ENCODE measurements at regions not wholly inside any gene's neighbourhood (a gene's known extent, or its start where the extent isn't known, plus 50 kb on each side); places are given as distances from the start of the nearest gene placed in this dataset.
"Not testable (repeated sequence)": the region's sequence is repeated elsewhere in the genome, so short reads cannot be mapped to it uniquely, and the experiment has no call there.

GRCh38 chr6:163741743-163742363 is 327.3 kb downstream of the QKI start:
- DNase-seq: peak; percentile 3

GRCh38 chr6:163741342-163741741 is 326.8 kb downstream of the QKI start:
- DNase-seq: no peak

GRCh38 chr6:163739966-163740365 is 325.4 kb downstream of the QKI start:
- DNase-seq: no peak

- DNase-seq: no peak
These were observed 324.8 kb downstream of the QKI start for GRCh38 chr6:163739408-163739725.

GRCh38 chr6:163738725-163739407 is 324.3 kb downstream of the QKI start:
- DNase-seq: no peak

- DNase-seq: no peak
These were observed 323.8 kb downstream of the QKI start for GRCh38 chr6:163738304-163738703.

- DNase-seq: no peak
These were observed 320.6 kb downstream of the QKI start for GRCh38 chr6:163735076-163735475.

- DNase-seq: no peak
These were observed 318.5 kb downstream of the QKI start for GRCh38 chr6:163733061-163733460.

- DNase-seq: no peak
These were observed 318.0 kb downstream of the QKI start for GRCh38 chr6:163732479-163732878.

- DNase-seq: not testable (repeated sequence)
These were observed 317.5 kb downstream of the QKI start for GRCh38 chr6:163732014-163732351.

GRCh38 chr6:163731215-163732013 is 316.9 kb downstream of the QKI start:
- DNase-seq: no peak

- no peak for DNase-seq
These were observed 316.0 kb downstream of the QKI start for GRCh38 chr6:163730246-163731210.

- no peak for DNase-seq
These were observed 314.8 kb downstream of the QKI start for GRCh38 chr6:163729127-163729872.

- no peak for DNase-seq
These were observed 314.1 kb downstream of the QKI start for GRCh38 chr6:163728442-163729126.

GRCh38 chr6:163726037-163726695 is 311.6 kb downstream of the QKI start:
- no peak for DNase-seq

- DNase-seq: peak; percentile 35
These were observed 310.8 kb downstream of the QKI start for GRCh38 chr6:163725008-163725941.

GRCh38 chr6:163724196-163724595 is 309.7 kb downstream of the QKI start:
- no peak for DNase-seq

GRCh38 chr6:163723759-163724158 is 309.2 kb downstream of the QKI start:
- DNase-seq: no peak

- DNase-seq: no peak
These were observed 307.6 kb downstream of the QKI start for GRCh38 chr6:163721922-163722692.
